NCI-H526 treated with DMSO at 0.1 percent for 48 hours (cell line): ENCODE measurements at regions not wholly inside any gene's neighbourhood (a gene's known extent, or its start where the extent isn't known, plus 50 kb on each side); places are given as distances from the start of the nearest gene placed in this dataset.

Source experiments
- DNase-seq: peaks from one replicate; lab custom pipeline; 2025; lab: John Stamatoyannopoulos, UW

DNA sequence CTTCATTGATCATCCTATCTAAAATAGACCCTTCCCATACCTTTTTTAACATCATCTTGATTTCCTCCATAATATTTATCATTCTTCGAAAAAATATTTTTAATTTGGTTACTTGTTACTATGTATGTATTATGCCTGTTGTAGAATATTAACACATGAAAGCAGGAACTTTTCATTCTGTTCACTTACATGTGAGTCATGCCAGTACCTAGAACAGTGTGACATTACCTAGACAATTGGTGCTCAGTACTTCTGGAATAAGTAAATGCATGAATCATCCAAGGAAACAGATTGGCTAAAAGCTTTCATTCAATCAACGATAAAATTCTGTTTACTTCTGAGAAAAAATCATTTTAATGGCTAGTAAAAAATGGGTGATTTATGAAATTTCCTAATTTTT, 76.4 kb downstream of the CXXC4 start:
- DNase-seq, result no peak

GRCh38 chr4:104417357-104417882, 77.3 kb downstream of the CXXC4 start:
- no peak for DNase-seq

DNA sequence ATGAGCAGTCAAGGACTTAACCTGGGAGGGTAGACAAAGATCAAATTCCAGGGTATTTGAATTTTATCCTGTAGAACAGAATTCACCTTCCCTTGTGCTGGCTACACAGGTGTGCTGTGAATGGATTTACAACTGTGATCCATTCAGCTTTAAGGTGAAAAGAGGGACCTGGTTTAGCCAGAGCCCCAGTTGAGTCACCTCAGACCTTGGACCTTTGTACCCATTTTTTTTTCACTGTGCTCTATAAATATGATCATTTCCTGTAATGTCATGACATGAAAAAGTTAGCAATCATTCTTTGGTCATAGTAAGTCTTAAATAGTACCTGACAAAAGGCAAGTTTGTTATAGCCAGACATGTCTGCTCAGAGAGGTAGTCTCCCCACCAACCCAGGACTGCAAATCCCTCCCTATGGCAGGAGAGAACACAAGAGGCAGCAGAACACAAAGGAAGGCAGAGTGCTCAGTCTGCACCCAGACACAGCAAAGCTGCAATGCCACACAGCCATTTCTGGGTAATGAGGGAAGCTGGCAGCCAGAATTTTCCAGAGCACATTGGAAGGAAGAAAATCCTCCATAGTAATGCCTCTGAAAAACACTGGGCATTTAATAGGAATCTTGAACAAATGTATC, 77.9 kb downstream of the CXXC4 start:
- DNase-seq, result no peak

DNA sequence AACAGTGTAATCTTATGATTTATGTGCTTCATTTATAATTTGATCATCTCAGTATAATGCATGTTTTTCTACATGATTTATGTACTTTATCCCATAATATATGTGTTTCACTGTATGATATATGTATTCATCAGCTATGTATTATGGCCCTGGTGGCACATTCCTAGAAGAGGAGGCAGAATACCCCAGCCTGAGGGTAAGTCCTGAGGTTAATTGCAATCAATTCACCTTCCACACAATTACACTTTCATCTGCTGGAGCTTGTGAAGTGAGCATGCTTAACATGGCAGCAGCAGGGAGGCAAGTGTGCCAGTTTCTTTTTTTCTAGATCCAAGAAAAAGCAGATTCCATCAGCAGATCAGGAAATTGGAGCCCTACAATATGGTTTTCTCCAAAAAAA, 81.2 kb downstream of the CXXC4 start:
- DNase-seq, result no peak

GRCh38 chr4:104412344-104412743, 82.3 kb downstream of the CXXC4 start:
- DNase-seq, result no peak

DNA sequence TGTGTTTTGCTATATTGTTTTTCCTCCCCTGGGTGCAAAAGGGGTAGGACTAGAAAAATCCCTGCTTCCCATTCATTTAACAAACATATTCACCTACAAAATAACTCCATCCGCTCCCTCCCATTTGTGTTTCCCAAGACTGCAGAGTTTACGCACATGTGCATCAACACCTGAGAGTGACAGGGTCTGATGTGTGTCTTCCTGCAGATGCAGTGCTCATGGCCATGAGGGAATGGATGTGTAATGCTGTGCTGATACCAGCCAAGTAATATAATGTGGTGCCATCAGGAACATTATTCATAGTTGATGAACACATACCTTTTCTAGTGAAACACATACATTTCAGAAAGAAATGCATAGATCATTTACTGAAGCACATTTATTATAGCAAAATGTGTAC, 83.2 kb downstream of the CXXC4 start:
- no peak for DNase-seq

GRCh38 chr4:104408878-104409277, 85.8 kb downstream of the CXXC4 start:
- DNase-seq, result no peak

DNA sequence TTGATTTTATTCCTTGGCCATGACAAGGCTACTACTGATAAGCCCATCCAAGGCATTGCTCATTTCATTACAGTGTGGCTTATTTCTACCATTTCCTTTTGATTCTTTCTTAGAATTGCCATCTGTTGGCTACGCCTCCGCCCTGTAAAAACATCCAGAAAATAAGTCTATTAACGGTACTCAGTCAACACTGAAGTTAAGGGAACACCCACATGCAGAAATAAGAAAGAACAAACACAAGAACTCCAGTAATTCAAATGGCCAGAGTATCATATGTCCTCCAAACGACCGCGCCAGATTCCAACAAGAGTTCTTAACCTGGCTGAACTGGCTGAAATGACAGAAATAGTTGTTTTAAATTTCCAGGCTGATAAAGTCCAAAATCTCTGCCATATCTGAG, 90.3 kb downstream of the CXXC4 start:
- no peak for DNase-seq

DNA sequence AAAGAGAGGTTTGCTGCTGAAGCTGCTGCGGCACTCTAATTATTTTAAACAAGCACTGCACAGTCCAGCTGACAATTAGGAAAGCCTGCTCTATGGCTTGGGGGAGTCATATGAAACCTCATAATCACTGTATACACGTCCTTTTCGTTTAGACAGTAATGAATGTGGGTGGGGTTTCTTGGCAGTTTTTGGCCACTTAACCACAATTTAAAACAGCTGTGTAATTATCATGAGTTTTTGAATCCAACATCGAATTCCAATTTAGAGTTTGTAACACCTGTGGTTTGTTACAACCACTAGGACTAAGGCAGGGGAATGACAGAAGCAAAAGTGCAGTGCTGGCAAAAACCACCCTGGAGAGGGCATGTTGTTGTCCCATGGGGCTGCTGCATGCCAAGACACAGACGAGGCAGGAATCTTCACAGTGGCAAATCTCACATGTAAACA, 99.5 kb downstream of the CXXC4 start:
- DNase-seq, result no peak

- no peak for DNase-seq
Measured at GRCh38 chr4:104394406-104395167, 100.1 kb downstream of the CXXC4 start.

DNA sequence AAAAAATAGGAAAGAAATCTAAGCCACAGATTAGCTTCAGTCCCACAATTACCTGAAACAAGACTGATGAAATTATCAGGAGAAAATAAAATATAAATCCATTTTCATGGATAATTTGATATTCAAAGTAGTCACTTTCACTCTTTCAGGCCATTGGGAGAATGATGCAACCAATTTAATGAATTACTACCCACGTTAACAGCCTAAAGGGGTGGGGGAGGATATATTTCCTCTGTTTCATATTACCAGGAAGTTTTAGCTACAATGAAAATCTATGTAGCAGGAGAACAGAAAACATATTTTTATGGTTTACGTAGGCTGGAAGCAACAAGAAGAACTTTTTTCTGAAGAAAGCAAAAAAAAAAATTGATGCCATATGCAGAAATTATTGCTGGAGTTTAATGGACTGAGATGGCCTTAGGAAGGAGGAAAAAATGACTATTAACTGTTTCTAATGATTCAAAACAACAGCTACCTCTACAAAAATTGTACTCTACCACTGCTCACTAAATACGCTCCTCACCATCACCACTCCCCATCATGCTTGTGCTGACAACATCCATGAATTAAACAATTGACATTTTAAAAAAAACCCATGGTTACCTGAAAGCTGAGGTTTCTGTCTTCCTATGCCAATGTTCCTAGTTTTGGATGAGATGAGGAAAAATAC, 100.9 kb downstream of the CXXC4 start:
- no peak for DNase-seq

- no peak for DNase-seq
Measured at GRCh38 chr4:104385713-104386112, 109.0 kb downstream of the CXXC4 start.

DNA sequence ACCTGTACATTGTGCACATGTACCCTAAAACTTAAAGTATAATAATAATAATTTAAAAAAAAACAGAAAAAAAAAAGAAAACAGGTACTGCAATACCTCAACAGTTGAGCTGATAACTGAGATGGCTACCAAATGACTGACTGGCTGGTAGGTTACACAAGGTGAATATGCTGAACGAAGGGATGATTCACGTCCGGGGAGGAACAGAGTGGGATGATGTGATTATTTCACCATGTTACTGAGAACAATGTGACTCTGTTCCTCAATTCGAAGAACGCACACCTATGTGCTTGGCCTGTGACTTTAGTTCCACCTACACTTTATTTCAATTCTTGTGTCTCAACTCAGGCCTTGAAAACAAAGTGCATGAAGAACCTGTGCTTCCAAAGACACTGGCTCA, 111.7 kb downstream of the CXXC4 start:
- no peak for DNase-seq

GRCh38 chr4:104381729-104382128, 113.0 kb downstream of the CXXC4 start:
- no peak for DNase-seq

DNA sequence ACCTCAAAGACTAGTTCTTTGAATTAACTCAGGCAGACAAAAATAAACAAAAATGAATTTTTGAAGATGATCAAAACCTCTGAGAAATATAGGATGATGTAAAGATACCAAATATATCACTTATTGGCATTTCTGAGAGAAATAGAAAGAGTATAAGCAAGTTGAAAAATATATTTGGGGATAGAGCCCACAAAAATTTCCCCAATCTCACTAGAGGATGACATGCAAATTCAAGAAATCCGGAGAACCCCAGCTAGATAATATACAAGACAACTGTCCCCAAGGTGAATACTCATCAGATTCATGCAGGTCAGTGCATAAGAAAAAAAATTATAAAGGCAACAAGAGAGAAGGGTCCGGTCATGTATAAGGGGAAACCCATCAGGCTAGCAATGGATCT, 129.1 kb downstream of the CXXC4 start:
- no peak for DNase-seq

- no peak for DNase-seq
Measured at GRCh38 chr4:104353481-104353880, 141.2 kb downstream of the CXXC4 start.

GRCh38 chr4:104352211-104352610, 142.5 kb downstream of the CXXC4 start:
- no peak for DNase-seq

DNA sequence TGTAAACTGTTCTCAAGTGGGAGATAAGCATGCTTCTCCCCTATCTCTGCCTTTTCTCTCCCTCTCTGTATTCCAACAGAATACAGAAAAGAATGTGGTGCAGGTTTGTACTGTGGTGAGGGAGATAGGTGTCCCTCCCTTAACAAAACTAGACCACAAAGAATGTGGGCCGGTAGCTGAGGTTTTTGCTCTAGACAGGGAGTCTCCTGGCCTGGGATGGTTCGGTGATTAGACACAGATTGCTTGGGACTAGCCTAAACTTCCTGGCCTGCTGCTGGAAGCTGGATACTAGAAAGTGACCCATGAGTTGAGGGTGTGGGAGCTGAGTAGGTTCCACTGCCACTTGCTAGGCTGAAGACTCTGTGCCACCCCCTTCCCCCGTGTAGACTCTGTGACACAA, 143.0 kb downstream of the CXXC4 start:
- DNase-seq, result no peak

GRCh38 chr4:104345598-104346242, 149.0 kb downstream of the CXXC4 start:
- no peak for DNase-seq

GRCh38 chr4:104344342-104344980, 150.2 kb downstream of the CXXC4 start:
- DNase-seq, result no peak

GRCh38 chr4:104334410-104334809, 160.3 kb downstream of the CXXC4 start:
- no peak for DNase-seq
